Activated T-helper 1 cell treated with Interleukin-2 at 50 U/mL for 16 hours (primary cell): ENCODE measurements at regions not wholly inside any gene's neighbourhood (a gene's known extent, or its start where the extent isn't known, plus 50 kb on each side); places are given as distances from the start of the nearest gene placed in this dataset.

Source experiments
- DNase-seq: peaks from one replicate; pipeline ENCODE4 v3.0.0-alpha.2; 2020; ENCODE audit warnings: low read depth

- no peak for DNase-seq
Observed at GRCh38 chr10:128497660-128498377, 371.6 kb upstream of the MKI67 start.

GRCh38 chr10:128498378-128498730 is 372.1 kb upstream of the MKI67 start:
- DNase-seq, result no peak

GRCh38 chr10:128498746-128499145 is 372.5 kb upstream of the MKI67 start:
- no peak for DNase-seq

- no peak for DNase-seq
Observed at GRCh38 chr10:128499486-128499885, 373.3 kb upstream of the MKI67 start.

GRCh38 chr10:128499956-128500355 is 373.7 kb upstream of the MKI67 start:
- DNase-seq, result no peak

- no peak for DNase-seq
Observed at GRCh38 chr10:128500642-128501041, 374.4 kb upstream of the MKI67 start.

- no peak for DNase-seq
Observed at GRCh38 chr10:128505346-128505745, 379.1 kb upstream of the MKI67 start.

GRCh38 chr10:128506423-128506822 is 380.2 kb upstream of the MKI67 start:
- no peak for DNase-seq

- DNase-seq, result no peak
Observed at GRCh38 chr10:128507066-128507465, 380.8 kb upstream of the MKI67 start.

- no peak for DNase-seq
Observed at GRCh38 chr10:128511284-128511683, 385.1 kb upstream of the MKI67 start.

- no peak for DNase-seq
Observed at GRCh38 chr10:128512767-128513166, 386.5 kb upstream of the MKI67 start.

GRCh38 chr10:128514536-128514935 is 388.3 kb upstream of the MKI67 start:
- no peak for DNase-seq

GRCh38 chr10:128516180-128516579 is 390.0 kb upstream of the MKI67 start:
- DNase-seq, result no peak

- no peak for DNase-seq
Observed at GRCh38 chr10:128517167-128517566, 390.9 kb upstream of the MKI67 start.

- DNase-seq, result no peak
Observed at GRCh38 chr10:128518000-128518399, 391.8 kb upstream of the MKI67 start.

GRCh38 chr10:128519581-128519980 is 393.4 kb upstream of the MKI67 start:
- no peak for DNase-seq

GRCh38 chr10:128520211-128520815 is 394.1 kb upstream of the MKI67 start:
- no peak for DNase-seq

- DNase-seq, result no peak
Observed at GRCh38 chr10:128522551-128523308, 396.5 kb upstream of the MKI67 start.

- no peak for DNase-seq
Observed at GRCh38 chr10:128525444-128525843, 399.2 kb upstream of the MKI67 start.

- no peak for DNase-seq
Observed at GRCh38 chr10:128525936-128526335, 399.7 kb upstream of the MKI67 start.

- no peak for DNase-seq
Observed at GRCh38 chr10:128526791-128527375, 400.7 kb upstream of the MKI67 start.

GRCh38 chr10:128527711-128528110 is 401.5 kb upstream of the MKI67 start:
- DNase-seq, result no peak

- no peak for DNase-seq
Observed at GRCh38 chr10:128528167-128528566, 401.9 kb upstream of the MKI67 start.
